HG02885 (cell line): ENCODE measurements at regions not wholly inside any gene's neighbourhood (a gene's known extent, or its start where the extent isn't known, plus 50 kb on each side); places are given as distances from the start of the nearest gene placed in this dataset.

Experiments
- ATAC-seq: cut with Tn5 transposase; IDR thresholded peaks from one replicate; pipeline ENCODE4 v1.9.1; 2021; ENCODE audit warnings: mild to moderate bottlenecking; ENCODE audit not compliant: unreplicated experiment, poor library complexity

- no peak for ATAC-seq
Measured at GRCh38 chr10:62543571-62544355, 169.6 kb downstream of the ZNF365 start.

- ATAC-seq, result no peak
Measured at GRCh38 chr10:62545160-62546066, 171.2 kb downstream of the ZNF365 start.

- ATAC-seq, result no peak
Measured at GRCh38 chr10:62548686-62549085, 174.5 kb downstream of the ZNF365 start.

GRCh38 chr10:62550173-62550572, 176.0 kb downstream of the ZNF365 start:
- no peak for ATAC-seq

- ATAC-seq, result peak; percentile 77
Measured at GRCh38 chr10:62554632-62555199, 180.5 kb downstream of the ZNF365 start.

- no peak for ATAC-seq
Measured at GRCh38 chr10:62559481-62560200, 185.5 kb downstream of the ZNF365 start.

GRCh38 chr10:62560201-62560819, 186.1 kb downstream of the ZNF365 start:
- no peak for ATAC-seq

GRCh38 chr10:62561151-62561550, 187.0 kb downstream of the ZNF365 start:
- no peak for ATAC-seq

- no peak for ATAC-seq
Measured at GRCh38 chr10:62562101-62562500, 187.9 kb downstream of the ZNF365 start.

GRCh38 chr10:62562795-62563194, 188.6 kb downstream of the ZNF365 start:
- ATAC-seq, result no peak

GRCh38 chr10:62573929-62574328, 199.8 kb downstream of the ZNF365 start:
- no peak for ATAC-seq

GRCh38 chr10:62577076-62577475, 202.9 kb downstream of the ZNF365 start:
- no peak for ATAC-seq

- no peak for ATAC-seq
Measured at GRCh38 chr10:62577666-62578291, 203.6 kb downstream of the ZNF365 start.

- ATAC-seq, result no peak
Measured at GRCh38 chr10:62578301-62578700, 204.1 kb downstream of the ZNF365 start.

GRCh38 chr10:62578916-62579315, 204.7 kb downstream of the ZNF365 start:
- no peak for ATAC-seq

GRCh38 chr10:62580396-62580795, 206.2 kb downstream of the ZNF365 start:
- ATAC-seq, result no peak

GRCh38 chr10:62581351-62581750, 207.2 kb downstream of the ZNF365 start:
- ATAC-seq, result no peak

- no peak for ATAC-seq
Measured at GRCh38 chr10:62582101-62582705, 208.0 kb downstream of the ZNF365 start.

- ATAC-seq, result no peak
Measured at GRCh38 chr10:62582804-62583208, 208.6 kb downstream of the ZNF365 start.
